HEK293 (cell line): ENCODE measurements at regions not wholly inside any gene's neighbourhood (a gene's known extent, or its start where the extent isn't known, plus 50 kb on each side); places are given as distances from the start of the nearest gene placed in this dataset.

Source experiments
- CTCF ChIA-PET: fragments of 350-600 bp; formaldehyde crosslinking; extraction: SDS; loops from one replicate; lab custom pipeline; 2021; ENCODE audit warnings: antibody characterized with exemption; lab: Yijun Ruan, JAX
- POLR2A ChIA-PET: fragments of 300-600 bp; formaldehyde crosslinking; extraction: SDS; loops from one replicate; lab custom pipeline; 2020; ENCODE audit warnings: antibody characterized with exemption, inconsistent platforms; lab: Yijun Ruan, JAX
- H3K27ac ChIP-seq: fragments of 200-500 bp; sonication (Bioruptor generic); 2 replicates; pipeline ENCODE4 v1.5.1; 2014; ENCODE audit warnings: low read depth, low read length, control low read depth, inconsistent platforms; ENCODE audit errors: extremely low read depth
- H3K36me3 ChIP-seq, 2 experiments: fragments of 200-500 bp in 1 of 2; sonication (Bioruptor generic) in 1 of 2; 1 replicate in 1 of 2; 2 replicates in 1 of 2; pipeline ENCODE4 v1.5.1; 2014 to 2017; ENCODE audit warnings: inconsistent platforms in 2 of 2, low read length in 2 of 2; ENCODE audit not compliant: control insufficient read depth in 2 of 2, insufficient read depth in 1 of 2
- H3K4me1 ChIP-seq: fragments of 200-500 bp; sonication (Bioruptor generic); 2 replicates; pipeline ENCODE4 v1.5.1; 2014; ENCODE audit warnings: mild to moderate bottlenecking, low read length, inconsistent platforms; ENCODE audit not compliant: control insufficient read depth, insufficient read depth
- H3K4me3 ChIP-seq: 2 replicates; pipeline ENCODE4 v1.5.1; 2011; ENCODE audit warnings: low read depth, mild to moderate bottlenecking, control low read depth, low read length, moderate library complexity
- H3K9me3 ChIP-seq: fragments of 200-500 bp; sonication (Bioruptor generic); 2 replicates; pipeline ENCODE4 v1.5.1; 2014; ENCODE audit warnings: low read depth, low read length, inconsistent platforms; ENCODE audit not compliant: control insufficient read depth, insufficient read depth
- ATF2 ChIP-seq: fragments of 450-650 bp; formaldehyde crosslinking; IDR thresholded peaks from 2 replicates; pipeline ENCODE4 v1.5.1; 2016; ENCODE audit warnings: missing biosample characterization, missing genetic modification characterization, low read depth
- FEZF1 ChIP-seq: fragments of 450-650 bp; formaldehyde crosslinking; IDR thresholded peaks from 2 replicates; pipeline ENCODE4 v1.5.1; 2016; ENCODE audit warnings: missing biosample characterization, missing genetic modification characterization
- GLI2 ChIP-seq: fragments of 450-650 bp; formaldehyde crosslinking; IDR thresholded peaks from 2 replicates; pipeline ENCODE4; 2017; ENCODE audit warnings: missing biosample characterization, missing genetic modification characterization, low read depth, borderline replicate concordance
- HOXD13 ChIP-seq: sonication (generic); formaldehyde crosslinking; IDR thresholded peaks from 2 replicates; pipeline ENCODE4 v1.8.0; 2022; ENCODE audit warnings: missing genetic modification reagents, borderline replicate concordance
- TRIM28 ChIP-seq: IDR thresholded peaks from 2 replicates; pipeline ENCODE4 v1.6.1; 2011; ENCODE audit warnings: low read length, control low read depth, borderline replicate concordance
- ZFP69B ChIP-seq: fragments of 450-650 bp; formaldehyde crosslinking; IDR thresholded peaks from 2 replicates; pipeline ENCODE4 v1.5.1; 2016; ENCODE audit warnings: missing biosample characterization, missing genetic modification characterization
- ZNF221 ChIP-seq: fragments of 450-650 bp; formaldehyde crosslinking; IDR thresholded peaks from 2 replicates; pipeline ENCODE4 v1.5.1; 2017; ENCODE audit warnings: missing biosample characterization, missing genetic modification characterization, borderline replicate concordance
- ZNF555 ChIP-seq: fragments of 450-650 bp; formaldehyde crosslinking; conservative IDR thresholded peaks from 2 replicates; pipeline ENCODE4 v1.5.1; 2017; ENCODE audit warnings: missing biosample characterization, mild to moderate bottlenecking, missing genetic modification characterization, inconsistent platforms
- ZNF660 ChIP-seq: fragments of 450-650 bp; IDR thresholded peaks from 2 replicates; pipeline ENCODE4 v1.5.1; 2018; ENCODE audit warnings: missing biosample characterization, mild to moderate bottlenecking, missing genetic modification characterization
- ZNF704 ChIP-seq: fragments of 450-650 bp; formaldehyde crosslinking; IDR thresholded peaks from 2 replicates; pipeline ENCODE4 v1.5.1; 2016; ENCODE audit warnings: missing biosample characterization, missing genetic modification characterization
- ZNF76 ChIP-seq: fragments of 450-650 bp; formaldehyde crosslinking; IDR thresholded peaks from 2 replicates; pipeline ENCODE4; 2016; ENCODE audit warnings: low read depth, missing biosample characterization, missing genetic modification characterization, borderline replicate concordance
- ZNF785 ChIP-seq: fragments of 450-650 bp; formaldehyde crosslinking; IDR thresholded peaks from 2 replicates; pipeline ENCODE4 v1.5.1; 2016; ENCODE audit warnings: missing biosample characterization, missing genetic modification characterization
- TF ChIP-seq, protein P1 (sequence below): fragments of 450-650 bp; formaldehyde crosslinking; IDR thresholded peaks from 2 replicates; pipeline ENCODE4 v1.5.1; 2016; ENCODE audit warnings: missing biosample characterization, missing genetic modification characterization
- TF ChIP-seq, protein P2 (sequence below): fragments of 450-650 bp; formaldehyde crosslinking; IDR thresholded peaks from 2 replicates; pipeline ENCODE4 v1.5.1; 2016; ENCODE audit warnings: missing biosample characterization, missing genetic modification characterization
- TF ChIP-seq, protein P3 (sequence below): fragments of 450-650 bp; formaldehyde crosslinking; IDR thresholded peaks from 2 replicates; pipeline ENCODE4 v1.5.1; 2016; ENCODE audit warnings: missing biosample characterization, missing genetic modification characterization, borderline replicate concordance
- TF ChIP-seq, protein P4 (sequence below): fragments of 450-650 bp; formaldehyde crosslinking; IDR thresholded peaks from 2 replicates; pipeline ENCODE4 v1.5.1; 2016; ENCODE audit warnings: missing biosample characterization, missing genetic modification characterization, borderline replicate concordance

DNA sequence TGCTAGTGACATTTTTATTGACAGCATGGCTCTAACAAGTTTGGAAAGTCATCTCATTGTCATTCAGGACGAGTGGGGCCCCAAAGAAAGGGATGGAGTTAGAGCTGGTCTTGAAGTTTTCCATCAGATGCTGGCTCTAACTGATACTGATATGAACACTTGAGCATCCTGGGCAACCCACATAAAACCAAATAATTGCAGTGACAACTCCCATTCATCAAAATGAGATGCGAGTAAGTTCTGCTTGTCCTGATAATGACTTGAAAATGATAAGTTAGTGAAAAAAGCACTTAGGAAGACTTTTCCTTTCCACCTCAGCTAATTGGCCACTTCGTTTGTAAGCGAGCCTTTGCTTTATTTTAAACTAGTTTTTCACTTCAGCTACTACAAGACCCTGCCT, 147.6 kb downstream of the SP3 start:
- no peak overlapping the region for H3K27ac ChIP-seq
- no peak for TF ChIP-seq ZNF660 (tag by site-specific recombination)
- no peaks in the 10 kb centered on the region for H3K36me3 ChIP-seq
- ChIA-PET CTCF (interaction anchor here (1.2 kb wide), 1 partner anchor 524 kb away, joined by 3 read pairs; no protein-coding TSS in a partner anchor), POLR2A (no interaction called here)
- H3K4me3 ChIP-seq, result no peak overlapping the region
- no peaks in the 10 kb centered on the region for H3K9me3 ChIP-seq
- H3K4me1 ChIP-seq, result no peaks in the 10 kb centered on the region

DNA sequence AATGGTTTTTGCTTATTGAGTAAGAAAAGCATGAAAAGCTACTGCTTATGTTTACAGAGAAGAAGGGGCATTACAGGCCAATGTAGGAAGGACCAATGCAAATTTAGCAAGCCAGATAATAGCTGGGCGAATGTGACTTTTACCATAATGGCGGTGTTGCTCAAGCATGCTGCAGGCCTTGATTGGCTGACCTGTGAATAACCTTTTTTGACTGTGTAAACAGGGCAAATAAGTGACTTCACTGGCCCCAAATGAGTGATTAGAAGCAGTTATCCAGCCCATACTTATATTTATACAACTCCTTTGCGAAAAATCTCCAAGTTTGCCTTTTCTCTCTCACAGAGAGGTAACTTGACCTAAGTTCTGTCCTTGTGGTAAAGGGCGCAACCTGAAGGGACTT, 146.9 kb downstream of the SP3 start:
- Histone ChIP-seq H3K36me3 (no peaks in the 10 kb centered on the region), H3K9me3 (no peaks in the 10 kb centered on the region), H3K27ac (no peak overlapping the region), H3K4me1 (no peaks in the 10 kb centered on the region), H3K4me3 (no peak overlapping the region)
- CTCF ChIA-PET, result interaction anchor here (1.2 kb wide), 2 partner anchors 16 to 523 kb away, joined by 3 read pairs; no protein-coding TSS in a partner anchor
- POLR2A ChIA-PET, result interaction anchor here (0.5 kb wide), 1 partner anchor 133 kb away, joined by 3 read pairs; no protein-coding TSS in a partner anchor
- TF ChIP-seq ZNF785 (tag by site-specific recombination), result no peak
- TF ChIP-seq ATF2 (tag by site-specific recombination), result no peak

DNA sequence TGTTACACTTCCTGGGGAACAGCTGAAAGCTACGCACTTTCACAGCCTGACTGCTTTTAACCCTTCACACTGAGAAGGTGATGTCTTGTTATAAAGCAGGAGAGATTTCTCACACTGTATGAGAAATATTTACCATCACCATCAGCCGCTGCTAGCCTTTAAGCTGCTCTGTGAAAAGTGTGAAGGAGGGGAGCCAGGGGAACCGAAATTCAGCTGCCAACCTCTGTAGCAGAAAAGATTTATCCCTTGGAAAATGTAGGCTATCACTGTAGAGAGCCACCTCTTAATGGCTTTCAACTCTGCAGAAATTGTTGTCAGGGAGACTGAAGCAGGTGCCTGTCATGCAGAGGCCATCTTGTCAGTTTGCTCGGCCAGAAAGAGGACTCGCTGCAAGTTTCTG, 145.3 kb downstream of the SP3 start:
- H3K9me3 ChIP-seq, result no peaks in the 10 kb centered on the region
- TF ChIP-seq, protein P1, sequence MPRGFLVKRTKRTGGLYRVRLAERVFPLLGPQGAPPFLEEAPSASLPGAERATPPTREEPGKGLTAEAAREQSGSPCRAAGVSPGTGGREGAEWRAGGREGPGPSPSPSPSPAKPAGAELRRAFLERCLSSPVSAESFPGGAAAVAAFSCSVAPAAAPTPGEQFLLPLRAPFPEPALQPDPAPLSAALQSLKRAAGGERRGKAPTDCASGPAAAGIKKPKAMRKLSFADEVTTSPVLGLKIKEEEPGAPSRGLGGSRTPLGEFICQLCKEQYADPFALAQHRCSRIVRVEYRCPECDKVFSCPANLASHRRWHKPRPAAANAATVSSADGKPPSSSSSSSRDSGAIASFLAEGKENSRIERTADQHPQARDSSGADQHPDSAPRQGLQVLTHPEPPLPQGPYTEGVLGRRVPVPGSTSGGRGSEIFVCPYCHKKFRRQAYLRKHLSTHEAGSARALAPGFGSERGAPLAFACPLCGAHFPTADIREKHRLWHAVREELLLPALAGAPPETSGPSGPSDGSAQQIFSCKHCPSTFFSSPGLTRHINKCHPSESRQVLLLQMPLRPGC (tag by site-specific recombination), result no peak
- TF ChIP-seq TRIM28 (no peak), ZNF221 (tag by site-specific recombination) (no peak), FEZF1 (no peak), HOXD13 (no peak), GLI2 (no peak), ZNF555 (tag by site-specific recombination) (no peak), ZNF76 (tag by site-specific recombination) (no peak), ZNF704 (tag by site-specific recombination) (no peak), ZFP69B (no peak)
- TF ChIP-seq, protein P2, sequence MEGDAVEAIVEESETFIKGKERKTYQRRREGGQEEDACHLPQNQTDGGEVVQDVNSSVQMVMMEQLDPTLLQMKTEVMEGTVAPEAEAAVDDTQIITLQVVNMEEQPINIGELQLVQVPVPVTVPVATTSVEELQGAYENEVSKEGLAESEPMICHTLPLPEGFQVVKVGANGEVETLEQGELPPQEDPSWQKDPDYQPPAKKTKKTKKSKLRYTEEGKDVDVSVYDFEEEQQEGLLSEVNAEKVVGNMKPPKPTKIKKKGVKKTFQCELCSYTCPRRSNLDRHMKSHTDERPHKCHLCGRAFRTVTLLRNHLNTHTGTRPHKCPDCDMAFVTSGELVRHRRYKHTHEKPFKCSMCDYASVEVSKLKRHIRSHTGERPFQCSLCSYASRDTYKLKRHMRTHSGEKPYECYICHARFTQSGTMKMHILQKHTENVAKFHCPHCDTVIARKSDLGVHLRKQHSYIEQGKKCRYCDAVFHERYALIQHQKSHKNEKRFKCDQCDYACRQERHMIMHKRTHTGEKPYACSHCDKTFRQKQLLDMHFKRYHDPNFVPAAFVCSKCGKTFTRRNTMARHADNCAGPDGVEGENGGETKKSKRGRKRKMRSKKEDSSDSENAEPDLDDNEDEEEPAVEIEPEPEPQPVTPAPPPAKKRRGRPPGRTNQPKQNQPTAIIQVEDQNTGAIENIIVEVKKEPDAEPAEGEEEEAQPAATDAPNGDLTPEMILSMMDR (tag by site-specific recombination), result no peak
- TF ChIP-seq, protein P3, sequence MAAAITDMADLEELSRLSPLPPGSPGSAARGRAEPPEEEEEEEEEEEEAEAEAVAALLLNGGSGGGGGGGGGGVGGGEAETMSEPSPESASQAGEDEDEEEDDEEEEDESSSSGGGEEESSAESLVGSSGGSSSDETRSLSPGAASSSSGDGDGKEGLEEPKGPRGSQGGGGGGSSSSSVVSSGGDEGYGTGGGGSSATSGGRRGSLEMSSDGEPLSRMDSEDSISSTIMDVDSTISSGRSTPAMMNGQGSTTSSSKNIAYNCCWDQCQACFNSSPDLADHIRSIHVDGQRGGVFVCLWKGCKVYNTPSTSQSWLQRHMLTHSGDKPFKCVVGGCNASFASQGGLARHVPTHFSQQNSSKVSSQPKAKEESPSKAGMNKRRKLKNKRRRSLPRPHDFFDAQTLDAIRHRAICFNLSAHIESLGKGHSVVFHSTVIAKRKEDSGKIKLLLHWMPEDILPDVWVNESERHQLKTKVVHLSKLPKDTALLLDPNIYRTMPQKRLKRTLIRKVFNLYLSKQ (tag by site-specific recombination), result no peak
- TF ChIP-seq, protein P4, sequence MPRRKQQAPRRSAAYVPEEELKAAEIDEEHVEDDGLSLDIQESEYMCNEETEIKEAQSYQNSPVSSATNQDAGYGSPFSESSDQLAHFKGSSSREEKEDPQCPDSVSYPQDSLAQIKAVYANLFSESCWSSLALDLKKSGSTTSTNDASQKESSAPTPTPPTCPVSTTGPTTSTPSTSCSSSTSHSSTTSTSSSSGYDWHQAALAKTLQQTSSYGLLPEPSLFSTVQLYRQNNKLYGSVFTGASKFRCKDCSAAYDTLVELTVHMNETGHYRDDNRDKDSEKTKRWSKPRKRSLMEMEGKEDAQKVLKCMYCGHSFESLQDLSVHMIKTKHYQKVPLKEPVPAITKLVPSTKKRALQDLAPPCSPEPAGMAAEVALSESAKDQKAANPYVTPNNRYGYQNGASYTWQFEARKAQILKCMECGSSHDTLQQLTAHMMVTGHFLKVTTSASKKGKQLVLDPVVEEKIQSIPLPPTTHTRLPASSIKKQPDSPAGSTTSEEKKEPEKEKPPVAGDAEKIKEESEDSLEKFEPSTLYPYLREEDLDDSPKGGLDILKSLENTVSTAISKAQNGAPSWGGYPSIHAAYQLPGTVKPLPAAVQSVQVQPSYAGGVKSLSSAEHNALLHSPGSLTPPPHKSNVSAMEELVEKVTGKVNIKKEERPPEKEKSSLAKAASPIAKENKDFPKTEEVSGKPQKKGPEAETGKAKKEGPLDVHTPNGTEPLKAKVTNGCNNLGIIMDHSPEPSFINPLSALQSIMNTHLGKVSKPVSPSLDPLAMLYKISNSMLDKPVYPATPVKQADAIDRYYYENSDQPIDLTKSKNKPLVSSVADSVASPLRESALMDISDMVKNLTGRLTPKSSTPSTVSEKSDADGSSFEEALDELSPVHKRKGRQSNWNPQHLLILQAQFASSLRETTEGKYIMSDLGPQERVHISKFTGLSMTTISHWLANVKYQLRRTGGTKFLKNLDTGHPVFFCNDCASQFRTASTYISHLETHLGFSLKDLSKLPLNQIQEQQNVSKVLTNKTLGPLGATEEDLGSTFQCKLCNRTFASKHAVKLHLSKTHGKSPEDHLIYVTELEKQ (tag by site-specific recombination), result no peak

More for the DNA sequence above, 145.3 kb downstream of the SP3 start:
- Histone ChIP-seq H3K36me3 (no peaks in the 10 kb centered on the region), H3K4me1 (no peaks in the 10 kb centered on the region), H3K27ac (no peak overlapping the region), H3K4me3 (no peak overlapping the region)
- ChIA-PET POLR2A (no interaction called here), CTCF (interaction anchor here (0.9 kb wide), 1 partner anchor 22 kb away, joined by 3 read pairs; no protein-coding TSS in a partner anchor)
